IPS DF 6.9 (cell line): ENCODE measurements at regions not wholly inside any gene's neighbourhood (a gene's known extent, or its start where the extent isn't known, plus 50 kb on each side); places are given as distances from the start of the nearest gene placed in this dataset.

Experiments
- DNase-seq: peaks from one replicate; pipeline ENCODE4 v3.0.0-alpha.2; 2013; ENCODE audit warnings: low read depth, low spot score
- H3K27ac ChIP-seq: one replicate; pipeline ENCODE4 v1.5.1; 2013; ENCODE audit warnings: low read length, control low read depth
- H3K27me3 ChIP-seq: 2 replicates; pipeline ENCODE4 v1.6.1; 2013; ENCODE audit warnings: mild to moderate bottlenecking, low read length; ENCODE audit not compliant: control insufficient read depth, insufficient read depth
- H3K36me3 ChIP-seq: 2 replicates; pipeline ENCODE4 v1.6.1; 2013; ENCODE audit warnings: low read length; ENCODE audit not compliant: control insufficient read depth, insufficient read depth
- H3K4me1 ChIP-seq: 2 replicates; pipeline ENCODE4 v1.6.1; 2013; ENCODE audit warnings: low read length; ENCODE audit not compliant: control insufficient read depth, insufficient read depth
- H3K4me3 ChIP-seq: 2 replicates; pipeline ENCODE4 v1.5.1; 2013; ENCODE audit warnings: mild to moderate bottlenecking, low read length
- H3K9me3 ChIP-seq: 2 replicates; pipeline ENCODE4 v1.6.1; 2013; ENCODE audit warnings: low read length, inconsistent platforms; ENCODE audit not compliant: control insufficient read depth, insufficient read depth
- WGBS: extraction: QIAGEN DNeasy Blood & Tissue Kit; methylation state at CpG from one replicate; pipeline ENCODE4 v1.1.7; 2013; ENCODE audit warnings: mixed read lengths, missing lambda C conversion rate; ENCODE audit not compliant: insufficient read length, insufficient coverage; 5-methylcytosine and 5-hydroxymethylcytosine counted together

- Histone ChIP-seq H3K36me3 (no peaks in the 10 kb centered on the region), H3K27me3 (no peaks in the 10 kb centered on the region), H3K4me1 (no peaks in the 10 kb centered on the region), H3K9me3 (no peaks in the 10 kb centered on the region), H3K4me3 (no peak overlapping the region), H3K27ac (no peak overlapping the region)
- DNase-seq, result no peak
- no CpG with 5 or more reads among the region's 17 CpGs for WGBS
Observed at GRCh38 chr12:19689226-19689625, 249.9 kb downstream of the AEBP2 start.

- DNase-seq, result no peak
- Histone ChIP-seq H3K27me3 (no peaks in the 10 kb centered on the region), H3K4me3 (no peak overlapping the region), H3K9me3 (no peaks in the 10 kb centered on the region), H3K36me3 (no peaks in the 10 kb centered on the region), H3K27ac (no peak overlapping the region), H3K4me1 (no peaks in the 10 kb centered on the region)
- no CpG with 5 or more reads among the region's 9 CpGs for WGBS
Observed at GRCh38 chr12:19689801-19690472, 250.6 kb downstream of the AEBP2 start.

DNA sequence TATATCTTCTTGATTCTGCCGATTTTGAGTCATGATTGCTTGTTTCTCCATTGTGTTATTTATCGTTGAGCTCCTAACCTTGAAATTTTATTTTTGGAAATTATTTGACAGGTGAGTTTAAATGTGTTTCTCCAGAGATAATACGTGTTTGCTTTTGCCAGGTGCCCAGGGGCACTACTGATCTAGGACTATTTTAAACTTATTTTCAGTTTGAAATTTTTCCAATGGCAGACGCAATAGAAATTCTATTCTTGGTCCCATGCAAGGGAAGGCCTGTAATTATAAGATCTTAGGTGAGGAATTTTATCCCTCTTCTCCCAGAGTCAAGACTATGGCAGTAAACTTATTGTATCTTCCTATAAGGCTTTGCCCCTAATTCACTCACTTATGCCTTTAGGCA, 252.8 kb downstream of the AEBP2 start:
- Histone ChIP-seq H3K4me1 (no peaks in the 10 kb centered on the region), H3K9me3 (no peaks in the 10 kb centered on the region), H3K4me3 (no peak overlapping the region), H3K27me3 (no peaks in the 10 kb centered on the region), H3K36me3 (no peaks in the 10 kb centered on the region), H3K27ac (no peak overlapping the region)
- DNase-seq, result no peak
- no CpG with 5 or more reads among the region's 4 CpGs for WGBS

DNA sequence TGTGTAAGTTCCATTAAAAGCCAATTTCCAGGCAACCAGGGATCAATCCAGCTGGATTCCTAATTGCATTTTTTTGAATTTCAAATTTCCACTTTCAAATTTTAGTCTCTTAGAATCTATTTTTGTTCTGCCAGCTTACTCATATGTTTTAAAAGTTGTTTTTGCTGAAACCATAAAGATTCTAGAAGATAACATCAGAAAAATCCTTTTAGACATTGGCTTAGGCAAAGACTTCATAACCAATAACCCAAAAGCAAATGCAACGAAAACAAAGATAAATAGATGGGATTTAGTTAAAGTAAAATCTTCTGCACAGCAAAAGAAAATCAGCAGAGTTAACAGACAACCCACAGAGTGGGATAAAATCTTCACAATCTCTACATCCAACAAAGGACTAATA, 253.3 kb downstream of the AEBP2 start:
- H3K27ac ChIP-seq, result no peak overlapping the region
- no peaks in the 10 kb centered on the region for H3K36me3 ChIP-seq
- no peak for DNase-seq
- no peaks in the 10 kb centered on the region for H3K4me1 ChIP-seq
- H3K4me3 ChIP-seq, result no peak overlapping the region
- no peaks in the 10 kb centered on the region for H3K27me3 ChIP-seq
- WGBS, result no CpG with 5 or more reads among the region's 1 CpG
- H3K9me3 ChIP-seq, result no peaks in the 10 kb centered on the region

DNA sequence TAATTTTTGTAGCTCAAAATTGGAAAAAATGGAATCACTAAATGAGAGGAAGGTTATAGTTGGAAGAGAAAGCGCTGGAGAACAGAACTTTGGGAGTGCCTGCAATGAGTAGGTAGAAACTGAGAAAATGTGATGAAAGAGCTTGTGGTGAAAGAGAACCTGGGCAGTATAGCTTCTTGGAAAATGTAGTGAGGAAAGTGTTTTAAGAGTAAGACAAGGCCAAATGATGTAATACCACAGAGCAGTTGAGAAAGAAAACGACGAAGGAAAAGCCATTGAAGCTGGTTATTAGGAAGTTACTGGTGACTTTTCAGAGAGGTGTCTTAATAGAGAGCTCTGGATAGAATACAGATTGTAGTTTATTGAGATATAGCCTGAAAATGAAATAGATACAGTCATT, 255.3 kb downstream of the AEBP2 start:
- H3K4me1 ChIP-seq, result no peaks in the 10 kb centered on the region
- DNase-seq, result no peak
- WGBS, result no CpG with 5 or more reads among the region's 3 CpGs
- H3K27me3 ChIP-seq, result no peaks in the 10 kb centered on the region
- no peak overlapping the region for H3K4me3 ChIP-seq
- H3K27ac ChIP-seq, result no peak overlapping the region
- H3K36me3 ChIP-seq, result no peaks in the 10 kb centered on the region
- no peaks in the 10 kb centered on the region for H3K9me3 ChIP-seq

- Histone ChIP-seq H3K4me3 (no peak overlapping the region), H3K27ac (no peak overlapping the region), H3K36me3 (no peaks in the 10 kb centered on the region), H3K4me1 (no peaks in the 10 kb centered on the region), H3K27me3 (no peaks in the 10 kb centered on the region), H3K9me3 (no peaks in the 10 kb centered on the region)
- WGBS, result no CpG with 5 or more reads among the region's 3 CpGs
- no peak for DNase-seq
Observed at GRCh38 chr12:19695244-19696098, 256.2 kb downstream of the AEBP2 start.

DNA sequence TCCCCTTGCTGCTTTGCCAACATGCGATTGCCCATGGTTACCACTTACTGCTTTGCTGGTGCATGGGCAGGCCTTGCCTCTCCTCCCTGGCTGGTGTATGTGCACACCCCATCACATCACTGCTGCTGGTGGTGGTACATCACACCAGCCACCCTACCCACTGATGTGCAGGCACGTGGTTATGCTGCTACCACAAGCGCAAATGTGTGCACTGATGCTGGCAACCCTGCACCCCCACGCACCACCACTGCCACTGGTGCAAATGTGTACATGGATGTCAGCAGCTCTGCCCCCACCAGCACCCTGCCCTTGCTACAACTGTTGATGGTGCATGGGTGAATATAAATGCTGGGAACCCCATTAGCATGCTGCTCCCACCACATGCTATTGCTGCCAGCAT, 261.7 kb downstream of the AEBP2 start:
- DNase-seq, result no peak
- no peak overlapping the region for H3K27ac ChIP-seq
- no peak overlapping the region for H3K4me3 ChIP-seq
- H3K4me1 ChIP-seq, result no peaks in the 10 kb centered on the region
- no peaks in the 10 kb centered on the region for H3K27me3 ChIP-seq
- no peaks in the 10 kb centered on the region for H3K36me3 ChIP-seq
- no peaks in the 10 kb centered on the region for H3K9me3 ChIP-seq
- WGBS, result no CpG with 5 or more reads among the region's 4 CpGs

- no peak overlapping the region for H3K4me3 ChIP-seq
- WGBS, result no CpG with 5 or more reads among the region's 1 CpG
- H3K4me1 ChIP-seq, result no peaks in the 10 kb centered on the region
- DNase-seq, result no peak
- H3K9me3 ChIP-seq, result no peaks in the 10 kb centered on the region
- no peaks in the 10 kb centered on the region for H3K36me3 ChIP-seq
- H3K27ac ChIP-seq, result no peak overlapping the region
- no peaks in the 10 kb centered on the region for H3K27me3 ChIP-seq
Observed at GRCh38 chr12:19704966-19705365, 265.7 kb downstream of the AEBP2 start.

DNA sequence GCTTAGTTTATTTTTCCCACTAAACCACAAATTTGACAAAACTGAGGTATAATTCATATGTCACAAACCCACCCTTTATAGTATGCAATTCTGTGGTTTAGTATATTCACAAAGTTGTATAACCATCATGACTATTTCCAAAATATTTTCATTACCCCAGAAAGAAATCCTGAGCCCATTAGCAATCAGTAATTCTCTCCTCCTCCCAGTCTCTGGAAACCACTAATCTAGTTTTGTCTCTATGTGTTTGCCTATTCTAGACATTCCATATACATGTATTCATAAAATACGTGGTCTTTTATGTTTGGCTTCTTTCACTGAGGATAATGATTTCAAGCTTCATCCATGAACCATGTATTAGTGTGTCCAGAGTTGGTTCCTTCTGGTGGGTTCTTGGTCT, 267.6 kb downstream of the AEBP2 start:
- no CpG with 5 or more reads among the region's 1 CpG for WGBS
- Histone ChIP-seq H3K4me1 (no peaks in the 10 kb centered on the region), H3K36me3 (no peaks in the 10 kb centered on the region), H3K9me3 (no peaks in the 10 kb centered on the region), H3K27me3 (no peaks in the 10 kb centered on the region), H3K4me3 (no peak overlapping the region), H3K27ac (no peak overlapping the region)
- no peak for DNase-seq

GRCh38 chr12:19707948-19708409, 268.7 kb downstream of the AEBP2 start:
- no peak for DNase-seq
- Histone ChIP-seq H3K9me3 (no peaks in the 10 kb centered on the region), H3K27ac (no peak overlapping the region), H3K4me3 (no peak overlapping the region), H3K4me1 (no peaks in the 10 kb centered on the region), H3K36me3 (no peaks in the 10 kb centered on the region), H3K27me3 (no peaks in the 10 kb centered on the region)
- no CpG with 5 or more reads among the region's 6 CpGs for WGBS
